SKM-1 treated with dmso at 0.1 percent for 144 hours (cell line): ENCODE measurements at regions not wholly inside any gene's neighbourhood (a gene's known extent, or its start where the extent isn't known, plus 50 kb on each side); places are given as distances from the start of the nearest gene placed in this dataset.

Source experiments
- DNase-seq: peaks from one replicate; lab custom pipeline; 2025; ENCODE audit not compliant: unreplicated experiment; lab: John Stamatoyannopoulos, UW

- no peak for DNase-seq
Observed at GRCh38 chr13:82850644-82851043, 1031.6 kb downstream of the SLITRK1 start.

GRCh38 chr13:82848766-82849165 is 1033.5 kb downstream of the SLITRK1 start:
- DNase-seq = no peak

- no peak for DNase-seq
Observed at GRCh38 chr13:82847595-82847994, 1034.7 kb downstream of the SLITRK1 start.

DNA sequence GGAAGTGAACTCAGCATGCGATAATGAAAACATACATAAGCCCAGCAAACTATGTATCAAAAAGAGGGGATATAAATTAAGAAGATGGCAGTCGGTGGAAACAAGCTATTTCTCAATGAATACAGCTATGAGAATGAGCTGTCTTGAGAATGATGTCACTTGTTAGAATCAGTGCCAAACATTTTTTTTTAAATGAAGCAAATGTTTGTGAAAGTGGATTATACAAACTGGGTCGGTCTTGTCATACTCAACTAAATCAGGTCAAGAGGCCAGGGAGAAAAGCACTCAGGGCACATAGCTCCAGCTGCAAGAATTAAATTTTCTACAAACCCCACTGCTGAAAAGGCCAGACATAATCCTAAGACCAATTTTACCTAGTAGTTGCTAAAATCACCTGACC is 1048.4 kb downstream of the SLITRK1 start:
- DNase-seq = no peak

- no peak for DNase-seq
Observed at GRCh38 chr13:82829040-82829439, 1053.2 kb downstream of the SLITRK1 start.

- DNase-seq = no peak
Observed at GRCh38 chr13:82827724-82828123, 1054.5 kb downstream of the SLITRK1 start.

GRCh38 chr13:82822935-82823334 is 1059.3 kb downstream of the SLITRK1 start:
- DNase-seq = no peak

GRCh38 chr13:82817133-82817532 is 1065.1 kb downstream of the SLITRK1 start:
- no peak for DNase-seq

GRCh38 chr13:82815791-82816190 is 1066.5 kb downstream of the SLITRK1 start:
- no peak for DNase-seq

DNA sequence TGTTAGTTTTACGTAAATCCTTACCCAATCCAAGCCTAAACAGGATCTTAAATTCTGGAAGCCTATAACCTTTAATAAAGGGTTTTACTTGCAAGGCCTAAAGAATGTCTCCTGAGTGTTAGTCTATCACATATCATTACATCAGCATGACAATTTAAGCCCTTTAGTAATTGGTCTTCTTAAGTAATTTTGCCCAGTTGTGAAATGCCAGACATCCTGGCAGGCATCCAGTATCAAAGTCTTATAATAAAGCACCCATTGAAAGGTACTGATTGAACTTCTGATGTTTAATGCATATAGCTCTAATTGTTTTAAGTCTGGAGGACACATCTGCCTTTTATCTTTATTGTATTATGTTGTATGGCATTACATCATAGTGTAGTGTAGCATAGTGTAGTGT is 1078.9 kb downstream of the SLITRK1 start:
- DNase-seq = no peak

GRCh38 chr13:82802528-82802927 is 1079.7 kb downstream of the SLITRK1 start:
- DNase-seq = no peak

DNA sequence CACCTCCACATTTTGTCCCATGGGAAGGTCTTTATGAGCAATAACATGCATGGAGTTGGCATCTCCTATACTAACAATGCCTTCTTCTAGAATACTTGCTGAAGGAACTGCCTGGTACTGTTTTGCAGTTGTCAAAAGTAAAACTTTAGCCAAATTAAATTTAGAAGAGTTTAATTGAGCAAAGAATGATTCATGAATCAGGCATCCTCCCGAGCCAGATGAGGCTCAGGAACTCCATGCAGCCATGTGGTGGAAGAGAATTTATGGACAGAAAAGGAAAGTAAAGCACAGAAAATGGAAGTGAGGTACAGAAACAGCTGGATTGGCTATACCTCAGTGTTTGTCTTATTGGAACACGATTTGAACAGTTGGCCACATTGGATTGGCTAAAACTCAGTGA is 1081.9 kb downstream of the SLITRK1 start:
- DNase-seq = no peak

DNA sequence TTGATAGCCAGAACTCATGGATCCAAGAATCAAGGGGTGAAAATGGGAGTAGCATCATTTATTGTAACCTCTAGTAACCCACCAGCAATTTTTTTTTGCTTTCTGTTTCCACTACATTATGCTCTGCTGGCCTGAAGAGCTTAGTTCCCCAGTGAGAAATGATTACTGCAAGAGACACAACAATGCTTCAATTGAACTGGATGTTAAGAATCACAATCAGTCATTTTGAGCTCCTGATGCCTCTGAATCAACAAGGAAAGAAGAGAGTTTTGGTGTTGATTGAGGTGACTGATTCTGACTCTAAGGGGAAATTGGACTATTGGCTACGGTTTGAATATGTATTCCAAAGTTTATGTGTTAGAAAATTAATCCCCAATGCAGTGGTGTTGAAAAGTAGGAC is 1084.4 kb downstream of the SLITRK1 start:
- no peak for DNase-seq

DNA sequence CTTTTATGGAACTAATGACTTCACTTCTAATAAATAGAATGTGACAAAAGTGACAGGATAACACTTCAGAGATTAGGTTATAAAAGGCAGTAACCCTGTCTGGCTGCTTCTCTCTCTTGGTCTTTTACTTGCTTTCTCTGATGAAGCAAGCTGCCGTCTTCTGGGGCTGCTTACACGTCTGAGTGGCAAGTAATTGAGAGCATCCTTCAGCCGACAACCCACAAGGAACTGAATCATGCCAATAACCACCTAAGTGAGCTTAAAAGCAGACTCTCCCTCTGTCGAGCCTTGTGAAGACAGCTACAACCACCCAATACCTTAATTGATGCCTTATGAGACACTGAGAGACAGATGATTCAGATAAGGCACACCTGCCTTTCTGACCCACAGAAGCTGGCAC is 1091.2 kb downstream of the SLITRK1 start:
- DNase-seq = no peak

DNA sequence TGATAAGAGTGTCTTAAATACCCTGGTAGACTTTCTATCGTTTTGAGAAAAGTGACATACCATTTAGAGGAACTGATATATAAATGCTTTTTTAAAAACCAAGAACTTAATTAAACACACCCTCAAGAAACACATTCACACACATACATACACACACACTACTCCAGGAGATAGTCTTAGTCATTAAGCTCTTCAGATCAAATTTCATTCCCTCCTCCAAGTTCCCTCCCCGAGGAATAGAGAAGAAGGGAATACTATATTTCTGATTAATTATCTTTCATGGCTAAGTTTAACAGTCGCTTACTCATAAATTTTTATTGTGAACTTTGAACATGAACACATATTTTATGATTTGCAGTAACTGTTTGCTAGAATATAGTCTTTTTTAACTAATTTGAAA is 1109.5 kb downstream of the SLITRK1 start:
- no peak for DNase-seq

DNA sequence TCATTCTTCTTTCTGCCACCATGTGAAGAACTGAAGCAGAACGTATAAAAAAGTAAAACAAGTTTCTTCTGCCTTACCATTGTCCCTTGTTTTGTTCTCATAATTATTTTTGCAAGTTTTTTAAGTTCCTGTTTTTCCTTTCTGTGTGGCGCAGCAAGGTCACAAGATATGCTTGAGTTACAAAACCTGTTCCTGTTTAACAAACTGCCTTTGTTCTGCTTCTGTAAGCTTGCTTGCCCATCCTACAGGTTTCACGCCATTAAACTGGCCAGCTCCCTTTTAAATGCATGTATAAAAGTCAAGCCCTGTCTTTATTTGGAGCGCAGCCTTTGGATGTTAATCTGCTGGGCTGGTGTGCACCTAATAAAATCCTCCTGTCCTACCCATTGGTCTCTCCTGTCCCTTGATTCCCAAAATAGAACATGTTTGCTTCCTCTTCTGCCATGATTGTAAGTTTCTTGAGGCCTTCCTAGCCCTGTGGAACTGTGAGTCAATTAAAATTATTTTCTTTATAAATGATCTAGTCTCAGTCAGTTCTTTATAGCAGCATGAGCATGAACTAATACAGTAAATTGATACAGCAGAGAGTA is 1115.4 kb downstream of the SLITRK1 start:
- peak; percentile 75 for DNase-seq

- DNase-seq = peak; percentile 22
Observed at GRCh38 chr13:82758044-82758443, 1124.2 kb downstream of the SLITRK1 start.

DNA sequence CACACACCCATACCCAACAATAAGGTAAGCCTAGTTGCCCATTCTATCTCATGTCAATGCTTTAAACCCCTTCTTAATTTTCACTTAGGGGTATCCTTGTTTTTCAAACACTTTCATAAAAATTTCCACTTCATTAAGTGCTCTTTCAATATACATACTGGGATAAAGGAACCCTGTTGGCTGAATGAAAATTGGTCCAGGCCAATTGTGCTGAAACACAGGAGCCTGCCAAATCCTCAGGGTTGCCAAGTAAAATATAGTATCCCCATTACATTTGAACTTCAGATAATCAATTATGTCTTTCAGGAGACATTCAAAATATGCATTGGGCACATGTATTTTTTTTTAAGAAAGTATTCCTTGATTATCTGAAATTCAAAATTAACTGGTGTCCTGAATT is 1131.1 kb downstream of the SLITRK1 start:
- DNase-seq = no peak

- DNase-seq = no peak
Observed at GRCh38 chr13:82749551-82749950, 1132.7 kb downstream of the SLITRK1 start.

GRCh38 chr13:82747958-82748357 is 1134.3 kb downstream of the SLITRK1 start:
- DNase-seq = no peak

GRCh38 chr13:82747291-82747690 is 1135.0 kb downstream of the SLITRK1 start:
- no peak for DNase-seq

- no peak for DNase-seq
Observed at GRCh38 chr13:82740442-82740841, 1141.8 kb downstream of the SLITRK1 start.

DNA sequence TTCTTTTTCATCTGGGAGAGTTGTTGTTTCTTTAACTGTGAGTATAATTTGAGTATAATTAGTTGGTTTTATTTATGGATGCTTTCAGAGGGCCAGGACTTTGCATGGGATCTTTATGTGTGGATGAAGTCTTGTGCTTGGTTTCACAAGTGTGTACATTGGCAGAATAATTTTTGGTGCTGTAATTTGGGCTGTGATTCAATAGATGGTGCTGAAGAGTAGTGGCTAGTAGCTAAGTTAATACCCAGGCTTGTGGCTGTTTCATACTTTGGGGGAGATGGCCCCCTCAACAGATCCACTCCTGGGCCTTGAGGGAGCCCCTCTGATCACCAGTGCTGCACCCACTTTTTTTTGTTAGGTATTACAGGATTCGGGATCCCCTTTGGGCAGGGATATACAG is 1142.4 kb downstream of the SLITRK1 start:
- DNase-seq = no peak

DNA sequence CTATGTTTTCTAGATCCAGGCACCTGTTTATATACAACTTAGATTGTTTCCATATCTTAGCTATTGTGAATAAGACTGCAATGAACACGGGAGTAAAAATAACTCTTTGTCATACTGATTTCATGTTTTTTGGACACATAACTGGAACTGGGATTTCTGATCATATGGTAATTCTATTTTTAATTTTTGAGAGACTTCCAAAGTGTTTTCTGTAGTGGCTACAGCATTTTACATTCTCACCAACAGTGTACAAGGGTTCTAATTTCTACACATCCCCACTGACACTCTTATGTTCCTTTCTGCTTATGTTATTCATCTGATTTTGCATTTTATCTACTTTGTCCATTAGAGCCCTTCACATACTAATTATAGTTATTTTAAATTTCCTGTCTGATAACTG is 1152.9 kb downstream of the SLITRK1 start:
- no peak for DNase-seq
